ENCODE measurements at regions not wholly inside any gene's neighbourhood (a gene's known extent, or its start where the extent isn't known, plus 50 kb on each side); places are given as distances from the start of the nearest gene placed in this dataset.

GRCh38 chr4:111695677-111696076, 449.6 kb upstream of the FAM241A start:
- TF ChIP-seq POLR2AphosphoS5 (IDR thresholded peaks at IDR 0.05) (no peak), CTCF (IDR thresholded peaks at IDR 0.05; ENCODE audit: poor library complexity, severe bottlenecking) (no peak), RAD21 (conservative IDR thresholded peaks at IDR 0.05) (no peak), EZH2 (IDR thresholded peaks at IDR 0.05; ENCODE audit: borderline replicate concordance, insufficient read depth, low read length, poor library complexity, severe bottlenecking) (no peak), TAF1 (IDR thresholded peaks at IDR 0.05; ENCODE audit: low read depth) (no peak), REST (IDR thresholded peaks at IDR 0.05; ENCODE audit: borderline replicate concordance) (no peak), SMC3 (conservative IDR thresholded peaks at IDR 0.05; ENCODE audit: poor library complexity) (no peak), MXI1 (conservative IDR thresholded peaks at IDR 0.05; ENCODE audit: poor library complexity, severe bottlenecking) (no peak)
